ENCODE measurements at regions not wholly inside any gene's neighbourhood (a gene's known extent, or its start where the extent isn't known, plus 50 kb on each side); places are given as distances from the start of the nearest gene placed in this dataset.

DNA sequence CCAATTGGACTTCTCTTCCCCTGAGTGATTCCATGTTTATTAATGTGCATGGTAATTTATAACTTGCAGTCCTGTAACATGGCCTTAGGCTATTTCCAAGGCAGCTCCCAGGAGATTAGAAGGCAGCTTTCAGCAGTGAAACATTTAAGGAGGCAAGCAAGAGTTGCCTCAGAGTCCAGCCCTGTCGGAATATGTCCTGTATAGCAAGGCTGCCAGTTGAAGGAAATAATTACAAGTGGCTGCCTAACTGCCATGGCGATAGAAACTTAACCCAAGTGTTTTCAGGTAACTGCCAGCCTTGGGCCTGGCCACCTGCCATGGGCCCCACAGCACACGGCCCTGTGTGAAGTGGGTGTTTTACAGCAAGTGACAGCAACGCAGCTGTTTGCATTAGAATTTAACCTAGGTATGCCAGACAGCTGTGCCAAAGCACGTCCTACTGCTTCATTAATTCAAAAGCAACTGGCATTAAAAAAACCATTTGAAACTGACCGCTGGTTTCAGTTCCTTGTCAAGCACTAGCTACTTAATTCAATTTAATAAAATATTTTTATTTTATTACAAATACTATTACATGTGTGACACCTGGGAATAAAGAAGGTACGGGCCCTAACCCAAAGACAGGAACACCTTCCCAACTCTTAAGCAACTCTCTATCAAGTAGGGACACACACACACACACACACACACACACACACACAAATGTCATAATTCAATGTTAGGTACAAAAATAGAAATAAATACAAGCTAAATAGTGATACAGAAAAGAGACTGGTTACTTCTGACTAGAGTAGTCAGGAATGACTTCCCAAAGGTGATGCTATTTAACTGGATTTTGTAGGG is 151.8 kb upstream of the HEY2 start:
- H3K4me3 ChIP-seq (ENCODE audit: low read length) = no peak overlapping the region
- DNase-seq (ENCODE audit: low read depth) = no peak
- TF ChIP-seq, protein P1, sequence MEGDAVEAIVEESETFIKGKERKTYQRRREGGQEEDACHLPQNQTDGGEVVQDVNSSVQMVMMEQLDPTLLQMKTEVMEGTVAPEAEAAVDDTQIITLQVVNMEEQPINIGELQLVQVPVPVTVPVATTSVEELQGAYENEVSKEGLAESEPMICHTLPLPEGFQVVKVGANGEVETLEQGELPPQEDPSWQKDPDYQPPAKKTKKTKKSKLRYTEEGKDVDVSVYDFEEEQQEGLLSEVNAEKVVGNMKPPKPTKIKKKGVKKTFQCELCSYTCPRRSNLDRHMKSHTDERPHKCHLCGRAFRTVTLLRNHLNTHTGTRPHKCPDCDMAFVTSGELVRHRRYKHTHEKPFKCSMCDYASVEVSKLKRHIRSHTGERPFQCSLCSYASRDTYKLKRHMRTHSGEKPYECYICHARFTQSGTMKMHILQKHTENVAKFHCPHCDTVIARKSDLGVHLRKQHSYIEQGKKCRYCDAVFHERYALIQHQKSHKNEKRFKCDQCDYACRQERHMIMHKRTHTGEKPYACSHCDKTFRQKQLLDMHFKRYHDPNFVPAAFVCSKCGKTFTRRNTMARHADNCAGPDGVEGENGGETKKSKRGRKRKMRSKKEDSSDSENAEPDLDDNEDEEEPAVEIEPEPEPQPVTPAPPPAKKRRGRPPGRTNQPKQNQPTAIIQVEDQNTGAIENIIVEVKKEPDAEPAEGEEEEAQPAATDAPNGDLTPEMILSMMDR (conservative IDR thresholded peaks at IDR 0.05; ENCODE audit: low read depth, low read length) = no peak

DNA sequence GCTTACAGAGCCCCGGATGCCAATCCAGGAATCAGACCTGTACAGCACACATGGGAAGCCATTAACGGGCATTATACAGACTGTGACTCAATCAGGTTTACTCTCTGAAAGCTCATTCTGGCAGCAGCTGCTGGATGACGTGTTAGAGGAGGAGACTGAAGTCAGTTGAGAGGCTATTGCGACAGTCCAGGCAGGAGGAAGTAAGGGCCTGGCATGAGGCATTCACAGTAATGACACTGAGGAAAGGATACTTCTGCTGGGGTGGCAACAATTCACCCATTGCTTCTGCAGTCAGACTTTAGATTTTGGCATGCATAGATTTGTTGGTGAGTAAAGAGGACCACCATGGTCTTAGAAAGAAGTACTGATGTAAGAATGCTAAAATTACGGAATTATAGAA is 151.0 kb upstream of the HEY2 start:
- DNase-seq (ENCODE audit: low read depth) = no peak
- TF ChIP-seq, protein P1 (conservative IDR thresholded peaks at IDR 0.05; ENCODE audit: low read depth, low read length) = no peak
- H3K4me3 ChIP-seq (ENCODE audit: low read length) = no peak overlapping the region

- DNase-seq (ENCODE audit: low read depth) = no peak
- no peak overlapping the region for H3K4me3 ChIP-seq (ENCODE audit: low read length)
- TF ChIP-seq, protein P1 (conservative IDR thresholded peaks at IDR 0.05; ENCODE audit: low read depth, low read length) = no peak
Measured at GRCh38 chr6:125604257-125604656, 145.2 kb upstream of the HEY2 start.

DNA sequence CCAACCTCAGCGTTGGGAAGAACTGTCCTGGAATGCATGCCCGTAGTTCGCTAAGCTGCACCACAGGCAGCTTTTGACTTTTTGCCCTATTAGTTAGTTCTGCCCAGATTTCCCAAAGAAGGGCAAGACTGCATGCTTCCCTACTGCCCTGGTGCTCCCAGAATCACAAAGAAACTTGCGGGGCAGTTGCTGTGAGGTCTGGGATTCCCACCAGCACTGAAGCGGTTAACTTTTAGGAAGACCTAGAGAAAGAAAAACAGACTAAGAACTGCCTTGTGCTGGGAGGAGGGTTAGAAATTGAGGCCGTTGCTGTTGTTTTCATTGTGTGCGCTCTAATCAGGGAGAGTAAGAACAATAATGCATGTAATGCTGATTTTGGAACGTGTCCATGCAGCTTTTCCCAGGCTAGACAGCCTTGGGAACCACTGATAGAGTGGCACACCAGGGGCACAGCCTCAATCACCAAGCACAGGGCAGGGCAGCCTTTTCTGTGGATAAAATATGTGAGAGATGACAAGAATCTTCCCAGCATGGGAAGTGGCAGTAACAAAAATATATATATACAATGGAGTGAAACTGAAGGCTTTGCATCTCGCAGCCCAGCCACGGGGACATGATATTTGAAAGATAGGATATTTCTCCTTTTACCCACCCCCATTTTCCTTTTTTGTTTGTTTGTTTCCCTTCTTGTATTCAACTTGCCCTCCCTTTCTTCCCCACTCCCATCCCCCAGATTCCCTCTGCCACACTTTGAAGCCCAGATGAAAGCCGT is 137.7 kb upstream of the HEY2 start:
- peak; percentile 89 for DNase-seq (ENCODE audit: low read depth)
- peak overlapping the region; percentile 24 for H3K4me3 ChIP-seq (ENCODE audit: low read length)
- TF ChIP-seq, protein P1 (conservative IDR thresholded peaks at IDR 0.05; ENCODE audit: low read depth, low read length) = no peak

GRCh38 chr6:125612345-125612846 is 137.0 kb upstream of the HEY2 start:
- TF ChIP-seq, protein P1 (conservative IDR thresholded peaks at IDR 0.05; ENCODE audit: low read depth, low read length) = no peak
- DNase-seq (ENCODE audit: low read depth) = no peak
- H3K4me3 ChIP-seq (ENCODE audit: low read length) = no peak overlapping the region

GRCh38 chr6:125618629-125619028 is 130.8 kb upstream of the HEY2 start:
- H3K4me3 ChIP-seq (ENCODE audit: low read length) = no peak overlapping the region
- DNase-seq (ENCODE audit: low read depth) = no peak
- TF ChIP-seq, protein P1 (conservative IDR thresholded peaks at IDR 0.05; ENCODE audit: low read depth, low read length) = no peak
